ENCODE measurements at regions not wholly inside any gene's neighbourhood (a gene's known extent, or its start where the extent isn't known, plus 50 kb on each side); places are given as distances from the start of the nearest gene placed in this dataset.
"Not testable (repeated sequence)": the region's sequence is repeated elsewhere in the genome, so short reads cannot be mapped to it uniquely, and the experiment has no call there.

GRCh38 chr6:92681401-92681800 lies 738.0 kb downstream of the EPHA7 start:
- Histone ChIP-seq H3K9me3 (replicated peaks in 1 of 2; ENCODE audit: control insufficient read depth in 1 of 2, insufficient read depth in 1 of 2, low read length in 2 of 2) (no peaks in the 10 kb centered on the region), H4K20me1 (ENCODE audit: insufficient read depth, low read length) (no peaks in the 10 kb centered on the region), H3K4me1 (ENCODE audit: control insufficient read depth in 1 of 2, insufficient read depth in 2 of 2, low read length in 2 of 2) (no peaks in the 10 kb centered on the region), H3K4me3 (replicated peaks in 1 of 3; ENCODE audit: low read depth in 2 of 3, low read length in 3 of 3) (no peak overlapping the region), H3K27ac (ENCODE audit: low read depth in 1 of 2, low read length in 2 of 2) (no peak overlapping the region), H3K27me3 (ENCODE audit: control insufficient read depth in 2 of 2, insufficient read depth in 2 of 2, low read length in 2 of 2) (no peaks in the 10 kb centered on the region), H3K36me3 (replicated peaks in 1 of 2; ENCODE audit: control insufficient read depth in 1 of 2, insufficient read depth in 2 of 2, low read length in 2 of 2) (no peaks in the 10 kb centered on the region), H2AFZ (ENCODE audit: insufficient read depth, low read depth, low read length, poor library complexity, severe bottlenecking) (no peak overlapping the region), H3K79me2 (ENCODE audit: insufficient read depth, low read length) (no peaks in the 10 kb centered on the region), H3K9ac (ENCODE audit: insufficient read depth, low read length, poor library complexity, severe bottlenecking) (no peak overlapping the region), H3K4me2 (replicated peaks; ENCODE audit: extremely low read depth, low read length, poor library complexity, severe bottlenecking) (no peak overlapping the region)
- no CpG with 5 or more reads among the region's 1 CpG for WGBS (ENCODE audit: insufficient coverage)
- Mint-ChIP-seq H3K4me3 (no peak overlapping the region), H3K27ac (no peak overlapping the region), H3K36me3 (no peaks in the 10 kb centered on the region), H3K27me3 (ENCODE audit: low read depth in 3 of 3) (peaks cover 0 to 2% (median 0%) of the 10 kb centered on the region in 3 donors), H3K9me3 (peaks cover 0 to 4% (median 2%) of the 10 kb centered on the region in 7 donors), H3K4me1 (peaks cover 4% of the 10 kb centered on the region)
- TF ChIP-seq CTCF (IDR thresholded peaks at IDR 0.05), result no peak
- DNase-seq, result no peak
- intact Hi-C loops (cut with micrococcal nuclease), result no loop called here

- peaks cover 7 to 24% (median 17%) of the 10 kb centered on the region in 7 donors for H3K9me3 Mint-ChIP-seq
- H3K9me3 ChIP-seq (replicated peaks in 1 of 2; ENCODE audit: control insufficient read depth in 1 of 2, insufficient read depth in 1 of 2, low read length in 2 of 2); H3K4me3 Mint-ChIP-seq; H3K27me3 Mint-ChIP-seq (ENCODE audit: low read depth in 3 of 3); H3K27me3 ChIP-seq (ENCODE audit: control insufficient read depth in 2 of 2, insufficient read depth in 2 of 2, low read length in 2 of 2); H3K79me2 ChIP-seq (ENCODE audit: insufficient read depth, low read length); H3K9ac ChIP-seq (ENCODE audit: insufficient read depth, low read length, poor library complexity, severe bottlenecking); intact Hi-C loops (cut with micrococcal nuclease); H4K20me1 ChIP-seq (ENCODE audit: insufficient read depth, low read length); H3K36me3 ChIP-seq (replicated peaks in 1 of 2; ENCODE audit: control insufficient read depth in 1 of 2, insufficient read depth in 2 of 2, low read length in 2 of 2); H3K36me3 Mint-ChIP-seq; H2AFZ ChIP-seq (ENCODE audit: insufficient read depth, low read depth, low read length, poor library complexity, severe bottlenecking): not testable (repeated sequence)
- H3K4me2 ChIP-seq (replicated peaks; ENCODE audit: extremely low read depth, low read length, poor library complexity, severe bottlenecking), result peak overlapping the region; percentile 18
- H3K4me3 ChIP-seq (replicated peaks in 1 of 3; ENCODE audit: low read depth in 2 of 3, low read length in 3 of 3), result peak overlapping the region in 1 of 3 experiments; percentile 7
- peaks cover 19 to 20% of the 10 kb centered on the region in 2 donors for H3K4me1 ChIP-seq (ENCODE audit: control insufficient read depth in 1 of 2, insufficient read depth in 2 of 2, low read length in 2 of 2)
- H3K27ac ChIP-seq (ENCODE audit: low read depth in 1 of 2, low read length in 2 of 2), result peak overlapping the region; percentile 40 to 63
- DNase-seq, result peak; percentile 42 to 74 (median 63)
- H3K4me1 Mint-ChIP-seq, result peaks cover 22% of the 10 kb centered on the region
- peak overlapping the region; percentile 86 to 95 (median 92) for H3K27ac Mint-ChIP-seq
Observed at GRCh38 chr6:92671462-92671861, 747.9 kb downstream of the EPHA7 start.
